Aorta (tissue), 5 donors: ENCODE measurements at regions not wholly inside any gene's neighbourhood (a gene's known extent, or its start where the extent isn't known, plus 50 kb on each side); places are given as distances from the start of the nearest gene placed in this dataset.

Experiments
- ATAC-seq: fragments of 200-7000 bp; cut with Tn5 transposase; one replicate; pipeline ENCODE4 v1.9.1; 2022; ENCODE audit warnings: moderate library complexity; ENCODE audit not compliant: low FRiP score
- DNase-seq, 2 donors: peaks; one replicate each; pipeline ENCODE4 v3.0.0-alpha.2; 2020
- H3K27ac ChIP-seq, 2 donors: one replicate each; pipeline ENCODE4 v1.5.1; 2013; ENCODE audit warnings: low read length in 2 of 2, mild to moderate bottlenecking in 2 of 2, moderate library complexity in 2 of 2, control low read depth in 1 of 2, inconsistent platforms in 1 of 2, low read depth in 1 of 2
- H3K27me3 ChIP-seq, 2 donors: one replicate each; pipeline ENCODE4 v1.6.1; 2013; ENCODE audit warnings: control low read depth in 1 of 2, low read length in 1 of 2, mild to moderate bottlenecking in 1 of 2, moderate library complexity in 1 of 2; ENCODE audit not compliant: insufficient read depth in 2 of 2, control insufficient read depth in 1 of 2
- H3K36me3 ChIP-seq, 2 donors: one replicate each; pipeline ENCODE4 v1.6.1; 2013; ENCODE audit warnings: control low read depth in 1 of 2, low read length in 1 of 2, mild to moderate bottlenecking in 1 of 2; ENCODE audit not compliant: insufficient read depth in 2 of 2, control insufficient read depth in 1 of 2
- H3K4me1 ChIP-seq, 2 donors: one replicate each; pipeline ENCODE4 v1.6.1; 2013; ENCODE audit warnings: low read length in 2 of 2, control low read depth in 1 of 2, mild to moderate bottlenecking in 1 of 2, moderate library complexity in 1 of 2; ENCODE audit not compliant: insufficient read depth in 2 of 2, control insufficient read depth in 1 of 2
- H3K4me3 ChIP-seq, 2 donors: one replicate each; pipeline ENCODE4 v1.5.1; 2013; ENCODE audit warnings: low read length in 2 of 2, control low read depth in 1 of 2, mild to moderate bottlenecking in 1 of 2
- H3K9me3 ChIP-seq: one replicate; pipeline ENCODE4 v1.6.1; 2013; ENCODE audit warnings: mild to moderate bottlenecking, low read length; ENCODE audit not compliant: control insufficient read depth
- WGBS, 2 donors: extraction: QIAGEN DNeasy Blood & Tissue Kit; methylation state at CpG; one replicate each; pipeline ENCODE4 v1.1.7; 2013; 5-methylcytosine and 5-hydroxymethylcytosine counted together
- intact Hi-C, 2 donors: fragments of 100-400 bp; cut with DNase I; formaldehyde crosslinking; loops; one replicate each; pipeline versions ENCODE4 v1.14.2 to v1.15.0; 2022
- donor health status: healthy with polysubstance abuse.
- donor health status: Bipolar disorder and iron deficiency.
- donor health status: DM: no; HTN: no; CAD: no.
- donor health status: DM: no; HTN: no; CAD: no.
- donor health status: DM: yes; HTN: yes; CAD: no.

DNA sequence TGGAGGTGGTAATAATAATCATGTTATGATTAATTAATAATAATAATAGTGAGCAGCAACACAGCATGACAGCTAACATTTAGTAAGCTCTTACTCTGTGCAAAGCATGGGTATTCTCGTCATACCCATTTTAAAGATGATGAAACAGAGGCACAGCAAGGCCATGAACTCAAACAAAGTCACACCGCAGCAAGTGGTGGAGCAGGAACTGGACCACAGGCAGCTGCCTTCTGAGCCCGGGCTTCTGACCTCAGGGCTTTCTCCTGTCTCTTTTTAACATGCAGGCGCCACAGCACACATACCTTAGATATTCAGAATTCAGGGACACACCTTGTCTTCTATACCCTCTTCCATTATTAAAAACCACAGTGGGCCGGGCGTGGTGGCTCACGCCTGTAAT, 50.7 kb upstream of the SPATA12 start:
- Histone ChIP-seq H3K4me1 (peaks cover 0 to 2% of the 10 kb centered on the region in 2 donors), H3K4me3 (no peak overlapping the region), H3K27me3 (no peaks in the 10 kb centered on the region), H3K36me3 (no peaks in the 10 kb centered on the region), H3K27ac (no peak overlapping the region), H3K9me3 (no peaks in the 10 kb centered on the region)
- 97% methylated on average over 7 of the region's 7 CpGs for whole genome bisulfite sequencing, 2 donors
- DNase-seq (no peak), ATAC-seq (no peak)
- intact Hi-C loops: loop anchor here (5.0 to 10.0 kb wide), 3 partner anchors 52 to 155 kb away; partner anchors contain the start of genes IL17RD (in 1 of the 2) and SPATA12 (in 1 of the 2)

GRCh38 chr3:57009367-57009766, 51.1 kb upstream of the SPATA12 start:
- Histone ChIP-seq H3K4me3 (no peak overlapping the region), H3K27me3 (no peaks in the 10 kb centered on the region), H3K27ac (no peak overlapping the region), H3K4me1 (peaks cover 0 to 2% of the 10 kb centered on the region in 2 donors), H3K9me3 (no peaks in the 10 kb centered on the region), H3K36me3 (no peaks in the 10 kb centered on the region)
- DNase-seq: no peak
- WGBS, 2 donors: 75 to 83% methylated on average over 7 of the region's 7 CpGs
- intact Hi-C loops: loop anchor here in 1 of 2 donors (5.0 kb wide), 1 partner anchor 68 kb away; no protein-coding TSS in a partner anchor
- ATAC-seq: no peak

DNA sequence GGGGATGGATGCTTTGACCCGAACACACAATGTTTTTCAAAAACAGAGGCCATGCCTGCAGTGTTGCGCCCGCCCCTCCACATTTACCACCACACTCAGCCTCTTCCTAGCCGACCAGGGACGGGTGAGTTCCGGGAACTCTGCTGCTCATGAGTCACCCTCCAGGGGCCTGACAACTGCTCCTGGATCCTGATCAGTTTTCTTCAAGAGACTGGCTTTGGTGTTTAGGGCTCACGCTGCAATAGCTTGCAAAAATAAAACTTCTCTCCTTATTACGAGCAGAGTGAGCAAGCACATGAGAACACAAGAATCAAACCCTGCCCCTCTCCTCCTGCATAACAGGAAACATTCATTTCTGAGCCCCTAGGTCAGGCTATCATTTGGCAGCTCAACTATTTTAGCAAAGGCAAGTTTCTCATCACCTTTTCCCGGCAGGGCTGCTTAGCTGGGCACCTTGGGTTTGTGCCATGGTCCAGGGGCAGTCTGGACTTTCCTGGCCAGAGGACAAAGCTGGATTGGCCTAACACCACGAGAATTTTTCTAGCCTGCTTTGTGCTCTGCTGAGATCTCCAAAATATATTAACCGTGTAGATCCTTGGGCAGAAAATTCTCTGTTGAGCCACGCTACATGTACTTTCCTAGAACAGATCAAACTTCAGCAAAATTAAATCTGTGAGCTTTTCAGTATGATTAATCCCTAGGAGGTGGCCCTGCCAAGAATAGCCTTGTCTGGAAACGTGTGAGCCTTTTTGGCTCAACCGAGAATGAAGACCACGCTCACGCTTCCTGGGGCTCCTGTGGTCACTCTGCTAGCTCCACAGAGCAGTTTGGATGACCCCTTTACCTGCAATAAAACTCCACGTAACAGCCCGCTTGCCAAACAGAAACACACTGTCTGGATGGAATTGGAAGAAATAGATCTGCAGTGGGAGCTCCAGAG, 52.7 kb upstream of the SPATA12 start:
- peak; percentile 91 for ATAC-seq
- peak; percentile 88 to 92 for DNase-seq
- H3K9me3 ChIP-seq: no peaks in the 10 kb centered on the region

DNA sequence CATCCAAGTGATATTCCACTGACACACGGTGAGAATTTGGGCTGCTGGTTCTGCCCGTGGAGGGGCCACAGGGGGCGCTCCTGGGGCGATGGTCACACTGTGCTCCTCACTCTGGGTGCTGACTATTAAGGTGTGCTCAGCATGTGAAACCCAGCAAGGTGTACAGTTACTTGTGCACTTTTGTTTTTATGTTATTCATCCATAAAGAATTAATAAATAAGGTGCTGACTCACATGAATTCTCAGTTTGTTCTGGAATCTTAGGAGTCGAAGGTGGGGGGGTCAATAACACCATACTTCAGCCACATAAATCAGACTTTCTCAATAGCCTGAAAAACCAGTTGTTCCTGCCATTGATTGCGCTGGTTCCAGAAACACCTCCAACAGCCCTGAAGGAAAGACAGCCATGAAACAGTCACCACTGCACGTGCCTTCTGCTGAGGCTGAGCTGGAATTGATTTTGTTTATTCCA, 53.5 kb upstream of the SPATA12 start:
- ATAC-seq (no peak), DNase-seq (no peak)
- Histone ChIP-seq H3K36me3 (no peaks in the 10 kb centered on the region), H3K9me3 (no peaks in the 10 kb centered on the region), H3K27me3 (no peaks in the 10 kb centered on the region), H3K27ac (peak overlapping the region; percentile 47 to 85), H3K4me3 (no peak overlapping the region), H3K4me1 (peaks cover 0 to 2% of the 10 kb centered on the region in 2 donors)
- 43% methylated on average over 7 of the region's 7 CpGs for WGBS, 2 donors
- intact Hi-C loops: loop anchor here (1.0 to 5.0 kb wide), 2 partner anchors 23 to 70 kb away; no protein-coding TSS in a partner anchor

More for the DNA sequence above, 52.7 kb upstream of the SPATA12 start:
- Histone ChIP-seq H3K36me3 (no peaks in the 10 kb centered on the region), H3K27me3 (no peaks in the 10 kb centered on the region), H3K4me1 (peaks cover 0 to 2% of the 10 kb centered on the region in 2 donors), H3K4me3 (no peak overlapping the region), H3K27ac (peak overlapping the region; percentile 58 to 85)
- WGBS, 2 donors: 6 to 8% methylated on average over 18 of the region's 18 CpGs
- intact Hi-C loops: loop anchor here (1.0 to 5.0 kb wide), 2 partner anchors 23 to 70 kb away; no protein-coding TSS in a partner anchor

GRCh38 chr3:57006179-57006657, 54.2 kb upstream of the SPATA12 start:
- WGBS, 2 donors: 90% methylated on average over 11 of the region's 11 CpGs

GRCh38 chr3:57004229-57004628, 56.2 kb upstream of the SPATA12 start:
- Histone ChIP-seq H3K9me3 (no peaks in the 10 kb centered on the region), H3K4me3 (no peak overlapping the region), H3K27me3 (no peaks in the 10 kb centered on the region), H3K4me1 (peaks cover 0 to 2% of the 10 kb centered on the region in 2 donors), H3K36me3 (no peaks in the 10 kb centered on the region), H3K27ac (no peak overlapping the region)
- ATAC-seq: no peak
- intact Hi-C loops: no loop called here
- 88 to 96% methylated on average over 6 of the region's 6 CpGs for WGBS, 2 donors
- DNase-seq: no peak

More at GRCh38 chr3:57006179-57006657, 54.2 kb upstream of the SPATA12 start:
- Histone ChIP-seq H3K4me1 (peaks cover 0 to 2% of the 10 kb centered on the region in 2 donors), H3K9me3 (no peaks in the 10 kb centered on the region), H3K27me3 (no peaks in the 10 kb centered on the region), H3K36me3 (no peaks in the 10 kb centered on the region), H3K27ac (peak overlapping the region; percentile 47 to 85), H3K4me3 (no peak overlapping the region)
- DNase-seq (no peak), ATAC-seq (no peak)
- intact Hi-C loops: loop anchor here in 1 of 2 donors (5.0 kb wide), 1 partner anchor 71 kb away; no protein-coding TSS in a partner anchor

GRCh38 chr3:57003676-57004075, 56.8 kb upstream of the SPATA12 start:
- peaks cover 0 to 2% of the 10 kb centered on the region in 2 donors for H3K4me1 ChIP-seq
- WGBS, 2 donors: 60 to 61% methylated on average over 2 of the region's 2 CpGs

GRCh38 chr3:57001356-57001755, 59.1 kb upstream of the SPATA12 start:
- Histone ChIP-seq H3K4me1 (no peaks in the 10 kb centered on the region), H3K27ac (no peak overlapping the region), H3K36me3 (no peaks in the 10 kb centered on the region), H3K27me3 (no peaks in the 10 kb centered on the region), H3K9me3 (no peaks in the 10 kb centered on the region), H3K4me3 (no peak overlapping the region)
- 89 to 93% methylated on average over 5 of the region's 5 CpGs for WGBS, 2 donors
- no peak for ATAC-seq
- no peak for DNase-seq
- intact Hi-C loops: no loop called here

More at GRCh38 chr3:57003676-57004075, 56.8 kb upstream of the SPATA12 start:
- intact Hi-C loops: no loop called here
- DNase-seq (no peak), ATAC-seq (no peak)
- no peak overlapping the region for H3K27ac ChIP-seq
- H3K27me3 ChIP-seq: no peaks in the 10 kb centered on the region
- H3K4me3 ChIP-seq: no peak overlapping the region
- no peaks in the 10 kb centered on the region for H3K36me3 ChIP-seq
- H3K9me3 ChIP-seq: no peaks in the 10 kb centered on the region
